H1 (cell line): ENCODE measurements at regions not wholly inside any gene's neighbourhood (a gene's known extent, or its start where the extent isn't known, plus 50 kb on each side); places are given as distances from the start of the nearest gene placed in this dataset.

Experiments used
- CTCF ChIA-PET: fragments of 300-600 bp; sonication (Branson Sonifier 250); formaldehyde crosslinking; loops from one replicate; lab custom pipeline; 2021; ENCODE audit not compliant: partially characterized antibody; lab: Charles Lee
- POLR2A ChIA-PET: fragments of 300-600 bp; sonication (Branson Sonifier 250); formaldehyde crosslinking; loops from one replicate; lab custom pipeline; 2021; ENCODE audit warnings: inconsistent platforms; ENCODE audit not compliant: partially characterized antibody; lab: Charles Lee
- DNase-seq, 2 experiments: peaks; one replicate each; pipeline versions ENCODE4 v3.0.0 to v3.0.0-alpha.2; 2010 to 2022; ENCODE audit warnings: low spot score in 2 of 2, low read depth in 1 of 2, mixed read lengths in 1 of 2
- FAIRE-seq: peaks from 2 replicates; lab custom pipeline; 2011; peaks lifted over from hg19 to GRCh38; lab: Jason Lieb, UNC
- H2AFZ ChIP-seq: 2 replicates; pipeline ENCODE4 v1.8.1; 2012; ENCODE audit warnings: low read length, inconsistent platforms
- H2AK5ac ChIP-seq: 2 replicates; pipeline ENCODE4 v1.6.1; 2013; ENCODE audit warnings: low read depth, low read length
- H2BK120ac ChIP-seq: replicated peaks from 2 replicates; pipeline ENCODE3; 2013; ENCODE audit warnings: low read depth, low read length, inconsistent platforms
- H2BK12ac ChIP-seq: 2 replicates; pipeline ENCODE4 v1.6.1; 2013; ENCODE audit warnings: low read depth, low read length
- H2BK15ac ChIP-seq: 2 replicates; pipeline ENCODE4 v1.6.1; 2013; ENCODE audit warnings: low read length
- H2BK20ac ChIP-seq: 2 replicates; pipeline ENCODE4 v1.6.1; 2013; ENCODE audit warnings: low read length
- H2BK5ac ChIP-seq: 2 replicates; pipeline ENCODE4 v1.6.1; 2013; ENCODE audit warnings: low read depth, low read length
- H3K14ac ChIP-seq: 2 replicates; pipeline ENCODE4 v1.6.1; 2013; ENCODE audit warnings: inconsistent platforms; ENCODE audit not compliant: insufficient read length
- H3K18ac ChIP-seq: 2 replicates; pipeline ENCODE4 v1.6.1; 2013; ENCODE audit warnings: low read length; ENCODE audit errors: extremely low read depth
- H3K23ac ChIP-seq: 2 replicates; pipeline ENCODE4 v1.6.1; 2013; ENCODE audit warnings: inconsistent platforms; ENCODE audit not compliant: insufficient read length
- H3K23me2 ChIP-seq: 2 replicates; pipeline ENCODE4 v1.6.1; 2013; ENCODE audit warnings: low read depth, low read length
- H3K27ac ChIP-seq: 2 replicates; pipeline ENCODE4 v1.6.1; 2011; ENCODE audit warnings: low read depth, low read length, inconsistent platforms
- H3K27me3 ChIP-seq, 4 experiments: replicated peaks in 1 of 4; 1 replicate in 1 of 4; 2 replicates in 3 of 4; pipeline versions ENCODE4 v1.6.1 to v1.8.1; 2011 to 2013; ENCODE audit warnings: low read length in 3 of 4, mild to moderate bottlenecking in 3 of 4, inconsistent platforms in 2 of 4, mixed read lengths in 2 of 4, moderate library complexity in 1 of 4; ENCODE audit not compliant: control insufficient read depth in 3 of 4, insufficient read depth in 3 of 4; ENCODE audit errors: extremely low read depth in 1 of 4
- H3K36me3 ChIP-seq, 4 experiments: 2 replicates each; pipeline versions ENCODE4 v1.6.1 to v1.8.1; 2011 to 2013; ENCODE audit warnings: mild to moderate bottlenecking in 4 of 4, low read length in 3 of 4, moderate library complexity in 2 of 4, control low read depth in 1 of 4, inconsistent platforms in 1 of 4; ENCODE audit not compliant: insufficient read depth in 4 of 4, control insufficient read depth in 2 of 4
- H3K4ac ChIP-seq: replicated peaks from 2 replicates; pipeline ENCODE3; 2013; ENCODE audit warnings: low read length, low read depth, mixed read lengths, inconsistent platforms; ENCODE audit not compliant: insufficient read length
- H3K4me1 ChIP-seq, 4 experiments: replicated peaks in 1 of 4; 1 replicate in 1 of 4; 2 replicates in 3 of 4; pipeline versions ENCODE4 v1.6.1 to v1.8.1; 2011 to 2013; ENCODE audit warnings: low read length in 3 of 4, inconsistent platforms in 2 of 4, mixed read lengths in 1 of 4; ENCODE audit not compliant: insufficient read depth in 4 of 4, control insufficient read depth in 3 of 4
- H3K4me2 ChIP-seq, 2 experiments: 2 replicates each; pipeline versions ENCODE4 v1.6.1 to v1.8.1; 2011 to 2013; ENCODE audit warnings: low read depth in 2 of 2, low read length in 2 of 2, control low read depth in 1 of 2, inconsistent platforms in 1 of 2, mild to moderate bottlenecking in 1 of 2; ENCODE audit not compliant: insufficient read depth in 1 of 2
- H3K4me3 ChIP-seq, 4 experiments: fragments of 200-600, 300-600 bp in 1 of 4; sonication (generic), shearing (Covaris generic), sonication (Bioruptor Twin) in 1 of 4; 2 replicates each; pipeline versions ENCODE4 v1.5.1 to v1.8.1; 2011 to 2016; ENCODE audit warnings: low read length in 4 of 4, low read depth in 3 of 4, control low read depth in 2 of 4, inconsistent platforms in 2 of 4, mild to moderate bottlenecking in 2 of 4, mixed read lengths in 1 of 4, moderate library complexity in 1 of 4; ENCODE audit not compliant: insufficient read depth in 2 of 4; ENCODE audit errors: extremely low read depth in 1 of 4
- H3K56ac ChIP-seq: replicated peaks from 2 replicates; pipeline ENCODE3; 2013; ENCODE audit warnings: low read depth, mild to moderate bottlenecking, mixed read lengths, low read length, inconsistent platforms; ENCODE audit not compliant: insufficient read length
- H3K79me1 ChIP-seq: 2 replicates; pipeline ENCODE4 v1.6.1; 2013; ENCODE audit warnings: low read depth, low read length, control low read depth
- H3K79me2 ChIP-seq, 2 experiments: 2 replicates each; pipeline versions ENCODE4 v1.6.1 to v1.8.1; 2012 to 2013; ENCODE audit warnings: low read length in 2 of 2, mild to moderate bottlenecking in 2 of 2, inconsistent platforms in 1 of 2; ENCODE audit not compliant: insufficient read depth in 2 of 2, control insufficient read depth in 1 of 2
- H3K9ac ChIP-seq, 4 experiments: replicated peaks in 1 of 4; 1 replicate in 1 of 4; 2 replicates in 3 of 4; pipeline versions ENCODE4 v1.6.1 to v1.8.1; 2011 to 2013; ENCODE audit warnings: low read depth in 3 of 4, low read length in 3 of 4, control low read depth in 2 of 4, mild to moderate bottlenecking in 2 of 4, moderate library complexity in 2 of 4, inconsistent platforms in 1 of 4; ENCODE audit errors: extremely low read depth in 1 of 4
- H3K9me3 ChIP-seq, 2 experiments: 2 replicates each; pipeline versions ENCODE4 v1.6.1 to v1.8.1; 2012 to 2013; ENCODE audit warnings: mild to moderate bottlenecking in 2 of 2, moderate library complexity in 2 of 2, control low read depth in 1 of 2, inconsistent platforms in 1 of 2, low read depth in 1 of 2, low read length in 1 of 2, mixed read lengths in 1 of 2; ENCODE audit not compliant: insufficient read depth in 2 of 2
- H4K20me1 ChIP-seq, 2 experiments: replicated peaks in 1 of 2; 2 replicates each; pipeline versions ENCODE3 to v1.8.1; 2011 to 2013; ENCODE audit warnings: inconsistent platforms in 2 of 2, low read length in 2 of 2, mild to moderate bottlenecking in 1 of 2; ENCODE audit not compliant: insufficient read depth in 2 of 2, control insufficient read depth in 1 of 2
- H4K5ac ChIP-seq: 2 replicates; pipeline ENCODE4 v1.6.1; 2013; ENCODE audit warnings: low read length, low read depth, mixed read lengths, inconsistent platforms; ENCODE audit not compliant: insufficient read length
- H4K8ac ChIP-seq: 2 replicates; pipeline ENCODE4 v1.8.0; 2013; ENCODE audit warnings: mild to moderate bottlenecking, moderate library complexity, low read length, inconsistent platforms; ENCODE audit not compliant: insufficient read depth; ENCODE audit errors: extremely low read depth
- H4K91ac ChIP-seq: replicated peaks from 2 replicates; pipeline ENCODE3; 2013; ENCODE audit warnings: low read length, mixed read lengths, inconsistent platforms; ENCODE audit not compliant: insufficient read length
- TEAD4 ChIP-seq: IDR thresholded peaks from 2 replicates; pipeline ENCODE4 v1.6.1; 2012; ENCODE audit warnings: low read depth, low read length, inconsistent platforms, mixed read lengths
- WGBS, 2 experiments: shearing (Covaris generic) in 1 of 2; methylation state at CpG; one replicate each; pipeline versions ENCODE4 v1.1.6 to v1.1.7; 2013 to 2015; ENCODE audit warnings: low lambda C conversion rate in 2 of 2, mixed read lengths in 2 of 2, inconsistent platforms in 1 of 2, low coverage in 1 of 2, missing lambda C conversion rate in 1 of 2; ENCODE audit not compliant: insufficient replicate concordance in 2 of 2, insufficient coverage in 1 of 2, insufficient read length in 1 of 2; ENCODE audit errors: extremely low coverage in 1 of 2, missing lambda C conversion rate in 1 of 2; 5-methylcytosine and 5-hydroxymethylcytosine counted together

GRCh38 chr16:86285421-86285820 is 224.9 kb upstream of the FOXF1 start:
- no peak overlapping the region for H3K9ac ChIP-seq
- H2BK20ac ChIP-seq, result no peak overlapping the region
- no peak overlapping the region for H4K91ac ChIP-seq
- no peaks in the 10 kb centered on the region for H3K79me1 ChIP-seq
- peaks cover 6 to 32% (median 19%) of the 10 kb centered on the region in 4 experiments for H3K4me1 ChIP-seq
- H2BK5ac ChIP-seq, result no peak overlapping the region
- no peak overlapping the region for H3K23ac ChIP-seq
- H3K79me2 ChIP-seq, result no peaks in the 10 kb centered on the region
- no peak overlapping the region for H2BK12ac ChIP-seq
- peaks cover 45 to 74% (median 66%) of the 10 kb centered on the region in 4 experiments for H3K27me3 ChIP-seq
- no peak overlapping the region for H4K8ac ChIP-seq
- DNase-seq (no peak), FAIRE-seq (no peak)
- 50% methylated on average over 6 of the region's 6 CpGs; no CpG with 5 or more reads in 1 of the 2 experiments for WGBS, 2 experiments
- no peak overlapping the region for H2BK120ac ChIP-seq
- H3K4me3 ChIP-seq, result no peak overlapping the region; a peak in 1 of 8 replicates
- no peak overlapping the region for H4K5ac ChIP-seq
- H2AK5ac ChIP-seq, result no peak overlapping the region
- H3K9me3 ChIP-seq, result no peaks in the 10 kb centered on the region
- no peak overlapping the region for H2AFZ ChIP-seq
- no peak overlapping the region for H3K18ac ChIP-seq
- CTCF ChIA-PET, result interaction anchor here (0.8 to 2.9 kb wide), 7 partner anchors 14 to 285 kb away, joined by 3 to 15 read pairs (median 4); no protein-coding TSS in a partner anchor
- H4K20me1 ChIP-seq, result no peaks in the 10 kb centered on the region
- H3K4me2 ChIP-seq, result peak overlapping the region; percentile 18 to 73; a peak in 1 of 4 replicates
- no peak overlapping the region for H3K56ac ChIP-seq
- H3K14ac ChIP-seq, result no peak overlapping the region
- POLR2A ChIA-PET, result interaction anchor here (1.2 to 2.7 kb wide), 2 partner anchors 8 to 231 kb away, joined by 3 to 9 read pairs; no protein-coding TSS in a partner anchor
- H3K4ac ChIP-seq, result no peak overlapping the region
- TF ChIP-seq TEAD4, result no peak
- H3K23me2 ChIP-seq, result peaks cover 12% of the 10 kb centered on the region; the same call in 1 of the 2 replicates
- no peaks in the 10 kb centered on the region for H3K36me3 ChIP-seq
- H2BK15ac ChIP-seq, result no peak overlapping the region
- no peak overlapping the region for H3K27ac ChIP-seq
